ENCODE measurements at regions not wholly inside any gene's neighbourhood (a gene's known extent, or its start where the extent isn't known, plus 50 kb on each side); places are given as distances from the start of the nearest gene placed in this dataset.

GRCh38 chr19:31502536-31503170 is 153.4 kb upstream of the TSHZ3 start:
- DNase-seq, result no peak

DNA sequence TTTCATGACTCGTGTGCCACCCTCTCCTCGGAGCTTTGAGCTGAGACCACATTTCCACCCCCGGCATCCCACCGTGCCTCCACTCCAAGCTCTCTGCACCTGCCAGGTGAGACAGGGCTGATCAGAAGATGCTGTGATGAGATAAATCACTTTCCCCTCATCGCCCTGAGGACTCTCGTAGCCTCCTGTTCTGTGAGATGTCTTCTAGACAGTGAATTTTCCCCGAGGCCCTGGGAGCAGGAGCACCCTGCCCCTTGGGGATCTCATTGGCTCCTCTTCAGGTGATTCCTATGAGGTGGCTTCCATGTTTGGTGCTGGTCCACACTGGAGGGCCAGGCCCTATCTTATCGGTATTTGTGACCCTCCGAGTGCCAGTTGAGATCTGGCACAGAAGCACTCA is 154.0 kb upstream of the TSHZ3 start:
- no peak for DNase-seq

DNA sequence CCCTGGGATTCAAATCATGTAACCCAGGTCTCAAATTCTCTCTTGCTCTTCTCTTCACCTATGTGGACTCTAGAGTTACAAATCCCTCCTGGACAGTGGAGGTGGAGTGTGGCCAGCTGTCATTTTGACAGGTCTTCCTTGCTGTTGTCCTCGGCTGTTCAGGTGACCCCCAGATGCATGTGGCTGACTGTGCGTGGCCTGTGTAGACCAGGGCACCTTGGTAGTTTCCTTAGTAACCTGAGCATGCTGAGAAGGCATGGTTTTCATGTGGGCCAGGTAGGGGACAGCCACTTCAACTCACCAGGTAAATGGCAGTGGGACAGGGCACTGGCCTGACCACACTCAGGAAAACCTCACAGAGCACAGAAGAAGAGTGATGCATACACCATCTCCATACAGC is 155.0 kb upstream of the TSHZ3 start:
- DNase-seq, result no peak

- no peak for DNase-seq
These were observed 156.3 kb upstream of the TSHZ3 start for GRCh38 chr19:31505596-31505910.

- no peak for DNase-seq
These were observed 156.9 kb upstream of the TSHZ3 start for GRCh38 chr19:31506102-31506501.

DNA sequence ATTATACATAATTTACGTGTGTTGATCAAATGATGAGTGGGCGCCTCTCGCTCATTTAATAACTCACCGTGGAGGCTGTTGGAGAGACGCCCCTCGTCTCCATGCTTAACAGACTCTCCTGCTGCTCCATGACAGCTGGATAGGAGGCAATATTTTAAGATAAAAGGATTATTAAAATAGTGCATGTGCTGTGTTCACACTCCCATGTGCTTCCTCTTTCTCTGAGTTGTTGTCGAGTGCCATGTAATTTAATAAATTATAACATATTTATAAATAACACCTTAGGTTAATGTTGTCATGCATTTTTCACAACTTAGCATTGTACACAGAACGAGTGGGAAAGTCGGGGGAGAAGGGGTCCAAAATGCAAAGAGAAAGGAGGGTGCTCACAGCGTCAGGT is 161.4 kb upstream of the TSHZ3 start:
- DNase-seq, result no peak

GRCh38 chr19:31511098-31511497 is 161.9 kb upstream of the TSHZ3 start:
- no peak for DNase-seq

DNA sequence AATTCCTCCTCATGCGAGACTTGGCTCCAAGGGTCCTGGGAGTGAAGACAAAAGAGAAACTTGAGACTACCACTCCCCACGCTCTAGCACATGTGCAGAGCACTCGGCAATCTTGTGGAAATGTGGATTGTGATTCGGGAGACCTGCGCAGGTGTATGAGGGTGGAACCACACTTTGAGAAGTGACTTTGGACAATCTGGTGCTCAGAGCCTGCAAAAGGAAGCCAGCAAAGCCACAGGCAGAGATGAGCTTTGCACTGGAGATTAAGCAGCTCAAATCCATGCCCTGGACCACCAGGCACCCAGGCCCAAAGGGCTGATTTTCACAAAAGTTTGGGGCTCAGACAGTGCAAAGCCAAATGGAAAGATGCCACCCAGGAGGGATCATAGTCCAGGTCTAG is 162.5 kb upstream of the TSHZ3 start:
- DNase-seq, result no peak

GRCh38 chr19:31512181-31512970 is 163.1 kb upstream of the TSHZ3 start:
- DNase-seq, result no peak

DNA sequence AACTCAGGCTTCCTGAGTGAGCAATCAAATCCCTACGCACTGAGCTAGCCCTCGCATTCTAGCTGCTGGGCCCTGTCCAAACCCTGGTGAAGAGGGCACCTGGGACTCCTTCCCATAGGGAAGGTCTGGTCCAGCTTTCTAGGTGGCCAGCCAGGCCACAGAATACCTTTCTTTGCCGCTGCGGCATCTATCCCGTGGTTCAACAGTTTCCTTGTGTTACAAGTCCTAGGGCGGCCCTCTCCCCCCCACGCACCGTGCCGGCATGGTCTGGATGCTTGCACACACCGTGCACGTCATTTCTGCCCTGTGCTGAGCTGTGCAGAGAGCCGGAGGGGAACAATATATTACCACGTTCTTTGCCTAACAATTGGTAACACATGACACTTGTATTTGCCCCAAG is 164.6 kb upstream of the TSHZ3 start:
- DNase-seq, result no peak

DNA sequence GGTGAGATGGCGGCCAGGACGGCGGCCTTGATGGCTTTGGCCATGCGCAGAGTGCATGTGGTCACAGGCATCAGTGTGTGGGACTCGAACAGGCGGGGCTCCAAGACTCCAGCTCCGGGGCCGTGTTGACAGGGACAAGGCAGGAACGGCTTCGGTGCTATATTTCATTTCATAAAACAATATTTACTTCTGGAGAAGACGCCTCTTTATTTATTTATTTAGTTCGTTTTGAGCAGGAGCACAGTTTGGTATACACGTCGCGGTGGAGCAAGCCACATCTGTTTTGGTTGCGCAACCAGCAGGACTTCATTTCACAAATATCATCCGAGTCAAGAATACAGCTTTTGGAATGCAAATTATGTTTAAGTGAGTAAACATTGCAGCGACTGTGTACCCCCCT is 166.7 kb upstream of the TSHZ3 start:
- DNase-seq, result no peak

- DNase-seq, result no peak
These were observed 167.5 kb upstream of the TSHZ3 start for GRCh38 chr19:31516756-31517155.

- DNase-seq, result no peak
These were observed 168.3 kb upstream of the TSHZ3 start for GRCh38 chr19:31517224-31518180.

DNA sequence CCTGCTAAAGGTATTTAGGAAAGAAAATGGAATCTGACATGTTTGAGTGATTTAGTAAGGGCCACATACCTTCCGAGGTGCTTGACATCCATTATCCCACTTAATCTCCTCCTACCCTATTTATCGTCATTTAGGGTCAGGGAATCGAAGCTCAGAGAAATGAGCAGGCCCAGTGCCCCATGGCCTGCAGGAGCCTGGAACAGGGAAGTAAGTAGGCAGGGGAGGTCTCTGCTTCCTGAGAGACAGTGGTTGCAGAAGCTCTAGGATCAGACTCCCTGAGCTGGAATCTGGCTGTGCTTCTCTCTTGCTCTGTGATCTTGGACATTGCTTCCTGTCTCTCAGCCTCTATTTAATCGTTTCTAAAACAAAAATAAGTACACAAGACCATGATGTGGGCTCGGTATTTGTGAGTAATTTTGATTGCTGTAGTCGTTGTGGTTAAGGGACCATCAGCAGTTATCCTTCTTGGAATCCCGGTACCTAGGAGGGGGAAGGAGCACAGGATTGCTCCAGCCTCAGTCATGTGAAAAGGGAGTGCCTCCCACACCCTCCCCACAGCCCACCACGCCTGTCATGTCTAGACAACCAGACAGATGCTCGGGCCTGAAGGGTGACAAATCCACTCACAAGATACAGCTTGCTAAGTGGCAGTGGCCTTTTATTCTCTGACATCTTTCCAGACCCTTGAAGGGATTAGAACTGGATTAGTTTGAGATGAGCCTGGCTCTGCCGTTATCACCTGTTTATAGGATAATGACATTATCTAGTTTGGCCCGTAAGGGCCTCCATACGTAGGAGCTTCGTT is 169.2 kb upstream of the TSHZ3 start:
- no peak for DNase-seq

GRCh38 chr19:31519256-31519655 is 170.0 kb upstream of the TSHZ3 start:
- DNase-seq, result no peak

DNA sequence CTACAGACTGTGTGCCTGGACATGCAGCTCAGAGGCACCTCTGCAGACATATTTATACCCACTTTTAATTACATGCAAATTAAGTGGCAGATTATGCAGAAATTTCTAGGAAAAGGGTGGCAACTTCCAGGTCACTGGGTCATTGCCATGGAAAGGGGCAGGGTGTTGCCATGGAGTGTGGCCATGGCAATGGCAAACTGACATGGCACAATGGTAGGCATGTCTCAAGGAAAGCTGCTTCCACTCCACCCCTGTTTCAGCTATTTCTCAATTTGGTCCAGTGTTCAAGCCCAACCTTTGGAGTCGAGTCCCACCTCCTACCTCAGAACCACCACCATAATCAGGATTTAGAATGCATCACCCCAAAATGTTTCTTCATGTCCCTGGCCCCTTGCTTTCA is 170.7 kb upstream of the TSHZ3 start:
- DNase-seq, result no peak

GRCh38 chr19:31520633-31521032 is 171.4 kb upstream of the TSHZ3 start:
- DNase-seq, result no peak

GRCh38 chr19:31525610-31526147 is 176.4 kb upstream of the TSHZ3 start:
- no peak for DNase-seq

DNA sequence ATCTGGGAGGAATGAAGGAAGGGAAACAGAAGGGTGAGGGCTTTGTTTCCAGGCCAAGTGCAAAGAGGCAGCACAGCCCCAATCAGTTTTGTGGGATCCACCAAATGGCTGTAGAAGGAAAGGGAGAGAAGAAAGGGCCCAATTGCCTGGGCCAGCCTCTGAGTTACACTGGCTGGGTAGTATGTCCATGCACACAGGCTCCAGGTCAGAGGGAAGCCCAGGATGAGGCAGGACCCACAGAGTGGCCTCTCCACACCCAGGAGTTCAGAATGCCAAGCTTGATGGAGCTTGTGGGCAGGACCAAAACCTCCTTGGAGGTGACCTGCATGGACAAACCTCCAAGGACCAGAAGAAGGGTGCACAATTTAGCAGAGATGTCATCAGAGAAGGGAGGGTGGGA is 178.2 kb upstream of the TSHZ3 start:
- DNase-seq, result no peak

- no peak for DNase-seq
These were observed 179.0 kb upstream of the TSHZ3 start for GRCh38 chr19:31528261-31528660.

GRCh38 chr19:31529121-31529520 is 179.9 kb upstream of the TSHZ3 start:
- no peak for DNase-seq

GRCh38 chr19:31530781-31531180 is 181.5 kb upstream of the TSHZ3 start:
- DNase-seq, result no peak

DNA sequence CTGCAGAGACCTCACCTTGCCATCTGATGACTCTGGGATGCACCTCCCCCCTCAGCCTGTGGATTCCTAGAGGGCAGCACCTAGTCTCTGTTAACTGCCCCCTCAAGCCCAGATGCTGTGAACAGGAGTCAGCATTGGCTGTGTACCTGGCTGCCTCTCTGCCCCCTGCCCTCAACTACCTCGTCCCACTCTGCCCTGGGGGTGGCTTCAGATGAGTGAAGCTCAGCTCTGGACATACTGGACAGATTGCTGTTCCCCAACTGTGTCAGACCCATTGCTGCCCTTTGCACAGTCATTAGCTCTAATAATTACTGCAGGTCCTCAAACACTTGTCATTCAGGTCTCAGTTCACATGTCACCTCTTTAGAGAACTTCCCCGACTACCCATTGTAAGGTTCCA is 182.1 kb upstream of the TSHZ3 start:
- DNase-seq, result no peak
